ENCODE measurements at regions not wholly inside any gene's neighbourhood (a gene's known extent, or its start where the extent isn't known, plus 50 kb on each side); places are given as distances from the start of the nearest gene placed in this dataset.

- DNase-seq (ENCODE audit: low read depth): peak; percentile 32
Measured at GRCh38 chr4:10204401-10205058, 87.9 kb upstream of the WDR1 start.

- no peak for DNase-seq (ENCODE audit: low read depth)
Measured at GRCh38 chr4:10203851-10204250, 87.3 kb upstream of the WDR1 start.

DNA sequence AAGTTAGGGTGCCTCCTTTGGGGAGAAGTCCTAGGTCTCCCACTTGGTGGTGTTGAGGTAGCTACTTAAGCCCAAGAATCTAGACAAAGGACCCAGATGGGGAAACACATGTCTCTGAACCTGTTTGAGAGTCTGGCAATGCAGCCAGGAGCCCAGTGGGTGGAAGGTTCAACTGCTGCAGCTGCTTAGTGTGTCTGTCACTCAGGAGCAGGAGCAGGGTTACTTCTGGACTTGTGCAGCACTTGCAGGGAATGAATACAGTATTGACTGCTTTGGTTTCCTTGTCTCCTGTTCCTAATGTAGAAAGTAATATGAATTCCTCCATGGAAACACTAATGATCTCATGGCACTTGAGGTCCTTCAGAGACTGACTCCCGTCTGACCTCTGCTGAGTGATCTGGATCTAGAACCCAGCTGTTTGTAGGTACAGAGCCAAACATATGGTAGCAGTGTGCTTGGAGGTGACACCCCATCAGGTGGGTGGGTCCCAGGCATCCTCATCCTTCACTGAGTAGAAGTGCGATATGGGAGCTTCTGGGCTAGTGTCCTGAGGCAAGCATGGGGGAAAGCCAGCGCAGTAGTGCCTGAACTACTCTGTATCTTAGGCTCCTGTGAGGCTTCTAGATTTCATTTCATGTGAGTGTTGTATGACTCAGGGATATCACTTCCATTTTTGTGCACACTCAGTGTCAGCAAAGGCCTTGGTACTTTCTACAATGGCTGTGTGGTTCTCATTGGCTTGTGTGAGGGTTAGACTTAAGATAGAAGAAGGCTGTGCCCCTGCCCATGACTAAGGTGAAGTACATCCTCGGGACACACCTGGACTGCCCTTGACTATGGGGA is 85.0 kb upstream of the WDR1 start:
- no peak for DNase-seq (ENCODE audit: low read depth)

- DNase-seq (ENCODE audit: low read depth): no peak
Measured at GRCh38 chr4:10200869-10201268, 84.3 kb upstream of the WDR1 start.

DNA sequence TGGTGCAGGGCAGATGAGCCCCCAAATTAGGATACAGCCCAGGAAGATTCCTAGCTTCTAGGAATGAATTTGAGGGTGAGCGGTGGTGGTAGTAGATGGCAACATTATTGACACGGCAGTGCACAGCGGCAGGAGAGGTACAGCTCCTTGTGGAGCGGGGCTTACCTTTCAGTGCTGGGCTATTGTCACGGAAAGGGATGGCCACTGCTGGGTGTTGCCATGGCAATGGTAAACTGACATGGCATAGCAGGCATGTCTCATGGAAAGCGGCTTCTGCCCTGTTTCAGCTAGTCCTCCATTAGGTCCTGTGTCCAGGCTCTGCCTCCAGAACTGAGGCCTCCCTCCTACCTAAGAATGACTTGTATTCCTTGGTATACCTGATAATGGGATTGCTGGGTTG is 81.8 kb upstream of the WDR1 start:
- no peak for DNase-seq (ENCODE audit: low read depth)

DNA sequence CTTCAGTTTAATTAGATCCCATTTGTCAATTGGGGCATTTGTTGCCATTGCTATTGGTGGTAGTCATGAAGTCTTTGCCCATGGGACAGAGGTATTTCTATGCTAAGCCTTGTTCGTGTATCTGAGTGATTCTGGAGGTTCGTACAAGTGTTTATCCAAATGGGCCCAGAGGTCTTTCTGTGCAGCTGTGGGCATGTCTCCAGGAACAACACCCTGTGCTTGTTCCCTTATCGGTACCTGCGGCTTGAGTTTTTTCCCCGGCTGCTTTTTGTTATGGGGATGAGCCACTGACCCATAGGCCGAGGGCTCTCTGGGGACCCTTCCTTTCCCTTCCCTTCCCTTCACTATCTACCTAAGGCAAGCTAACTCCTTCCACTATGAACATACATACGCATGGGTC is 81.4 kb upstream of the WDR1 start:
- no peak for DNase-seq (ENCODE audit: low read depth)

DNA sequence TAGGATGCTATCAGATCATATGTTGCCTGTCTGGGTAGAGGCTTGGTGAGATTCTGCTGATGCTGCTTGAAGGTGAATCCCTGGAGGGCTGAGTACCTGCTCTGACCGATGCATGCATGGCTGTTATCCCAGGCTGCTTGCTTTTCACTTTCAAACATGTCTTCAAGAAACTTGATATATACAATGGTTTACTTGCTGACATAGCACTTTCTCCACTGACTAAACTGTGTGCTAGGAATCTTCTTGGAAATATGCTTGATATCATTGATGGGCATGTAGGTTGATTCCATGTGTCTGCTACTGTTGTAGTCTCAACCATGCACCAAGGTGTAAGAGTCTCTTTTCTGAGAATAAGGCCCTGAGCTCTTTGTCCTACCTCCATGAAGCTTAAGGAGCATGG is 79.6 kb upstream of the WDR1 start:
- DNase-seq (ENCODE audit: low read depth): no peak

DNA sequence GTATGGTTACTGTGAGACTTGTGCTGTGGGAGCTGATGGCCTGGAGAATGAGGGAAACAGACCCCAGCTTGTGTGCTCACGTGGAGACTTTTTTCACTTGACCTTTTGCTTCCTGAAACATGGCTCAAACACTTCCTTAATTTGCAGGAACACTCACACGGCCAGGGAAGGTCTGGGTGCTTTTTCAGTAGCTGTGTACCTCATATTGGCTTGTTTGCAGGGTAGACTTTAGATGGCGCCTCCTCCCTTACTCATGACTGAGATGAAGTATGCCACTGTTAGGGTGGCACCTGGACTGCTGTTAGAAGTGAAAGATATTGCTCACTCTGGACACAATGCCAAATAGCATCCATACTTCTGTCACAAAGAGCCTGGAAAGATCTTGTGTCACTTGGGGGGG is 75.7 kb upstream of the WDR1 start:
- DNase-seq (ENCODE audit: low read depth): no peak

DNA sequence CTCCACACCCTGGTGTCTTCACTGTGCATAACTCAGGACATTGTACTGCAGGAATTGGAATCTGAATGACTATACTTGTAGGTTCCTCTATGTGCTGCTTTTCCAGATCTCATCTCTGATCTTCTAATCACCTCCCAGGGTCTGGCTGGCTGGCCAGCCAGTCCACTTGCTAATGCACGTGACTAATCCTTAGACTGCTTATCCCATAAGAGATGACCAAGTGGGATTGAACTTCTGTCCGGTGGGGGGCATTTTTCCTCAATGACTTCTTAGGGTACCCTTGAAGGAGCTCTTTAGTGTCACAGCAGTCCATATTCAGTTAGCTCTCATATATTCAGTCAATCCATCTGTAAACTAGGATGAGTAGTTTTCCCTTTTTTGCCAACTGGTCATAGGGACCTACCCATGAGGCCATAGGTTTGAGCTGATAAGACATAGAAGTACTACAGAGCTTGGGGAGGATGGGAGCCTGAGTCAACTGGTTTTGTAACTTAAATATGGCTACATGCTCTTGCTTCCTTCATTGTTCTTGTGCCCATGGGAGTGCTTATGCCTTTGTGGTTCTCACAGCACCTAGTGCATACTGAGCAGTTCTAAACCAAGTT is 71.9 kb upstream of the WDR1 start:
- no peak for DNase-seq (ENCODE audit: low read depth)

DNA sequence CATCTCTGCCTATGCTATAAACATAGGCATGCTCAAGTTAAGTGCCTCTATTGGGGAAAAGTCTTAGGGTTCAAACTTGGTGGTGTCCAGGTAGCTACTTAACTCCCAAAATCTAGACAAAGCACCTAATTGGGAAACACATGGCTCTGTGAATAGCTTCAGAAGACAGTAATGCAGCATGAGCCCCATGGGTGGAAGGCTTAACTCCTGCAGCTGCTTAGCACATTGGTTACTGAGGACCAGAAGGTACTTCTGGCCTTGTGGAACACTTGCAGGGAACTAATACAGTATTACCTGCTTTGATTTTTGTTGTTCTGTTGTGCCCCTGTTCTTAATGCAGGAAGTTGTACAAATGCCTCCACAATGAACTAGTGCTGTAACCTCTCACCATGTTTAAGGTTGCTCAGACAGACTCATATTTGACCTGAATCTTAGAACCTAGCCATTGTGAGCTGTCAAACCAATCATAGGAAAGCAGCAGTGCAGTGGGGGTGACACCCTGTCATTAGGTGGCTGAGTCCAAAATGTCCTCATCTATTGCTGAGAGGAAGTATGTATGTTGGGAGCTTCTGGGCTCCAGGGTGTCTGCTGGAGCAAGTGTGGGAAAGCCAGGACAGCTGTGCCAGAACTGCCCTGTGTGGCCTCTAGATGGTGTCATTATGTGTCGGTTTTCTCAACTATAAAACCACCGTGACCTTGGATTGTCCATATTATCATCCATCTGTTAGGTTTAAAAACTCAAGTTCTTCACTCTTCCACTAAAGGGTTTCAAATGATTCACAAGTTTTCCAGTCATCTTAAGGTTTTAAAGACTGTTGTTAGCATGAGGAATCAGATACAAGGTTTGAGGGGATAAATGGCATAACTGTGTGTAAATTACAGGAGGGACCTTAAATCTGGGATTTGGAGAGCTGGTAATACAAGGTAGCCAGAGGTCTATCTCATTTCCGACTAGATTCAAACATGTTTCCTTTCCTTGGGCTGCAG is 69.9 kb upstream of the WDR1 start:
- DNase-seq (ENCODE audit: low read depth): peak; percentile 25

- no peak for DNase-seq (ENCODE audit: low read depth)
Measured at GRCh38 chr4:10185518-10186227, 69.1 kb upstream of the WDR1 start.

DNA sequence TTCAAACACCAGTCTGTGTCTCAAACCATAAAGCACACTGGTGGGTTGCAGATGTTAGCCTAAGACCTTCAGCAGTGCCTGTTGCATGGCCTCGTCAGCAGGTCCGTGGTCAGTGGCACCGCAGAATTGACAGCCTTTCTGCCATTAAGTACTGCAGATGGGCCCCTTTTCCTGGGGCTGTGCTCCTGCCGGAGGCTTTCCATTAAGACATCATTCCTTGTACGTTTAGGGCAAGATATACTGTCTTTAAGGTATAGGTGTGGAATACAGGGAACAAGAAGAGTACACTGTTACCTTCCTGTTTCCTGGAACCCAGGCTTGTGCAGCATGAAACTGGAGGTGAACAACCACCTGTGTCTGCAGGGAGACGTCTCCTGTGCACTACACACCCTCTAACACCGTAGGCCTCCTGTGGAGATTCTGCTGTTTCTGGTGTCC is 67.9 kb upstream of the WDR1 start:
- DNase-seq (ENCODE audit: low read depth): no peak

GRCh38 chr4:10184041-10184440 is 67.4 kb upstream of the WDR1 start:
- no peak for DNase-seq (ENCODE audit: low read depth)

- no peak for DNase-seq (ENCODE audit: low read depth)
Measured at GRCh38 chr4:10183462-10183861, 66.9 kb upstream of the WDR1 start.

GRCh38 chr4:10182446-10183424 is 66.1 kb upstream of the WDR1 start:
- DNase-seq (ENCODE audit: low read depth): no peak

- DNase-seq (ENCODE audit: low read depth): no peak
Measured at GRCh38 chr4:10181745-10182445, 65.3 kb upstream of the WDR1 start.

DNA sequence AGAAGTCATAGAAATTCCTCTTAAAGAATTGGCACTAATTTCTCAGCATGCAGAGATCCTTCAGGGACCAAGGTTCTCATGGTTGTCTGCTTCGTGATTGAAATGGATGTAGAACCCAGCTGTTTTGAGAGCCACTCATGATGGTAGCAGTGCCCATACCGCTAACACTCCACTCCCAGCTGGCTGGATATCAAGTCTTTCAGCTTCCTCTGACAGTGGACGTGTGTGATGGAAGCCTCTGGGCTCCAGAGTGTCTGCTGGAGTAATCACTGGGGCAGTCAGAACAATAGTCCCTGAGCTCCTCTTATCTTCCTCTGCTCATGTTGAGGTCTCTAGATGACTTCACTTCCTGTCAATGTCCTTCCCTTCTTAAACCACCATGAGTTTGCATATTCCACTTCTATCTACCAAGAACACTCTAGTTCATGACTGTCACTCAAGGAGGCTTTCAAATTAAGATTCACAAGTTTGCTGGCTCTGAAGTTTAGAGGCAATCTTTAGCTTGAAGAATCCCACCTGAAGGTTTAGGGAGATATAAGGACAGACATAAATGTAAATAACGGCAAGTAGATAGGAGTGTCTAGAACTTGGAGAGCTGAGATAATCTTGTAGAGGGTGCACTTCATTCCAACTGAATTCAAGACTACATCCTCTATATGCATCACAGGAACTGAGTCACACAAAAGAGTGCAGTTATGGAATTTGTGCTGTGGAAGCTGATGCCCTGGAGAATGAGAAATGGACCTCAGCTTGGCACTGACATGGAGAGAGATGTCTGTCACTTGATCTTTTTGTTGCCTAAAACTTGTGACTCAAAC is 64.5 kb upstream of the WDR1 start:
- DNase-seq (ENCODE audit: low read depth): no peak

DNA sequence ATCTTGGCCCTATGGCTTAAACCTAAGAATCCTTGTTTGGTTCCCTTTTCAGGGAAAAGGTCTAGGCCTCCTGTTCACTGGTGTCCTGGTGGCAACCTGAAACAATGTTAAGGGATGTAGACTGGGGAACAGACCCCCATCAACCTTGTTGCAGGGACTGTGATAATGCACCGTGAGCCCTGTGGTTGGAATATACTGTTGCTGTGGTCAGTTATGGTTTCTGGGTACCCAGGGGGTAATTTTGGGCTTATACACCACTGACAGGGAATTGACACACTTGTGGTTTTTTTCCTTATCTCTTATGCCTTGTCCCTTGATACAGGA is 64.0 kb upstream of the WDR1 start:
- DNase-seq (ENCODE audit: low read depth): no peak

Data from LHCN-M2 (cell line).